ENCODE measurements at regions not wholly inside any gene's neighbourhood (a gene's known extent, or its start where the extent isn't known, plus 50 kb on each side); places are given as distances from the start of the nearest gene placed in this dataset.

- TF ChIP-seq CTCF (IDR thresholded peaks at IDR 0.05 in 4 of 5, conservative IDR thresholded peaks at IDR 0.05 in 1 of 5) (no peak), POLR2A (IDR thresholded peaks at IDR 0.05) (no peak)
Measured at GRCh38 chr12:115232455-115233156, 548.6 kb upstream of the TBX3 start.

All from gastrocnemius medialis (tissue), 4 donors.